ENCODE measurements at regions not wholly inside any gene's neighbourhood (a gene's known extent, or its start where the extent isn't known, plus 50 kb on each side); places are given as distances from the start of the nearest gene placed in this dataset.

DNA sequence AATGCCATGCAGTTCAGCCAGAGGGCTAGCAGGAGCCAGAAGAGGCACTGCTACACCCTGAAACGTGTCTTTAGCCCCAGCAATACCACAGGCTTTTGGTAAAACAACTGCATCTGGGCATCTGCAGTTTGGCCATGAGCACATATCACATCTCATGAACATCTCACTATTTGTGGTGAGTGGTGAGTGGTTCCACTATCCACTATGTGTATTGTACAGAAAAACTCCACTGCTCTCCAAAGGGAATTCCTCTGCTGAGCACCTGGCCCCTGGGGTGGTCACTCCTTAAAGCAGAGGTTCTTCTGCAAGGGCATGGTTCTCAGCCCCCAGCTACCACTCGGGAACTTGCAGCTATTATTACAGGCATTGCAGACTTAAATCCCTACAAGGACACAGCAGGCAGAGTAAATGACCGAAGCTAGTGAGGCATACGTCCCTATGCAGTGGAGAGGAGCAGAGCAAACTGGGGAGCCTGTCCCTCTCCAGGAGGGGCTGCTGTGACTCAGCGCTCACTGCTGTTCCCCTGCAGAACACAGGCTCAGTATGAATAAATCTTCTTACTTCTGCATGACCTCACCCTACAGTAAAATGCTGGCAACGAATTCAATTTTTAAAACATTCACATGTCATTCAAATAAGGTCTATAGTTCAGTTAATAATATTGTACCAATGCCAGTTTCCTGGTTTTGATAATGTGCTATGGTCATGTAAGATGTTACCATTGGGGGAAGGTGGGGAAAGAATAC lies 332.4 kb upstream of the ZNF507 start:
- DNase-seq: no peak

DNA sequence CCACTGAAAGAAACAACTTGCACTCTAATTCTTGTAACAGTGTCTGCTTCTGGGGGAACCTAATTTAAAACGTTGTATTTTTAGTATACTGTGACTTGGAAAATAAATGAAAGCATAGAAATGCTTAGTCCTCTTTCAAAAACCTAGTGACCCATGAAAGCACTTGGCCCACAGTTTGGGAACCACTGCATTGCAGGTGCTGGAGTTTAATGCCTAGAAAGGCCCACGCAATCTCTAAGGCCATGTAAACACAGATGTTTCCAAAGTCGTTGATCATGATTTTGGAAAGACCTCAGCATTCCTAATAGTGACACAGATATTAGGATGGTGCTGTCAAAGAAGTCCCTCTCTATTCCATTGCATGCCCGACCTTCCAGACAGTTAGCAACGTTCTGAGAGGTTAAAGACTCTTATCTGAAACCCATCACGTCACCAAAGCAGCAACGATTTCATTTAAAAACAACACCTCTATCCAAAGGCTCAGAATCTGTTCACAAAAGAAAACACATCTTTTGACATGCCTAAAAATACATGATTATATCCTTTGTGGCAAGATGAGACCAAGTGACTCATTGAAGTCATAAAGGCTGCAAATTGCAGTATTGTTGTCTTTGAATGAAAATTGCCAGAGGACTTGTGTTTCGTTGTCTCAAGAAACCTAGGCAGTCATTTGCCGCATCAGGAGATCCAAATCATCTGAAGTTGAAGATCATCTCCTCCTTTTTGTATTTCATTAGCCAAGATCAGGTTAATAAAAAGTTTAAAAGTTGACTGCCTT lies 328.0 kb upstream of the ZNF507 start:
- no peak for DNase-seq

DNA sequence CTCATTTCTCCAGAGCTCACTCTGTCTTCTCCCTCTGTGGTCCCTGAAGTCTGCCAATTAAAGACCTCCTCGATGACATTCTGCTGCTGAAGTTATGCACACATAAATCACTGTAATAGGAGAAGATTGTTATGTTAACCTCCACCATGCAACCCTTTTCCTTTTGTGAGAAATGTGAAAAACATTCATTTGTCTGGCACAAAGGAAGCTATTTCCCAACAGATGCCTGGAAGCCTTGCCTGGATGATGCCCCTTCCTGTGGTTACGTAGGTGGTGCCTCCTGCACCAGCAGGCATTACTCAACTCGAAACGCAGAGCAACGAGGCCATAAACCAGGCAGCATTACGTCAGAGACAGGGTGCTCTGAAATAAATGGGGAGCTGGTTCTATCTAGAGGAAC lies 327.4 kb upstream of the ZNF507 start:
- no peak for DNase-seq

DNA sequence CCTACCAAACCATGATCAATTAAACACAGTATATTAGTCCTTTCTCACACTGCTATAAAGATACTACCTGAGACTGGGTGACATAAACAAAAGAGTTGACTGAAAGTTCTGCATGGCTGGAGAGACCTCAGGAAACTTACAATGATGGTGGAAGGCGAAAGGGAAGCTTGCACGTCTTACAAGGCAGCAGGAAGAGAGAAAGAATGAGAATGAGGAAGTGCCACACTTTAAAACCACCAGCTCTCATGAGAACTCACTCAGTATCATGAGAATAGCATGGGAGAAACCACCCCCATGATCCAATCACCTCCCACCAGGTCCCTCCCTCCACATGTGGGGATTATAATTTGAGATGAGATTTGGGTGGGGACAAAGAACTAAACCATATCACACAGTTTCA lies 324.9 kb upstream of the ZNF507 start:
- DNase-seq: no peak

DNA sequence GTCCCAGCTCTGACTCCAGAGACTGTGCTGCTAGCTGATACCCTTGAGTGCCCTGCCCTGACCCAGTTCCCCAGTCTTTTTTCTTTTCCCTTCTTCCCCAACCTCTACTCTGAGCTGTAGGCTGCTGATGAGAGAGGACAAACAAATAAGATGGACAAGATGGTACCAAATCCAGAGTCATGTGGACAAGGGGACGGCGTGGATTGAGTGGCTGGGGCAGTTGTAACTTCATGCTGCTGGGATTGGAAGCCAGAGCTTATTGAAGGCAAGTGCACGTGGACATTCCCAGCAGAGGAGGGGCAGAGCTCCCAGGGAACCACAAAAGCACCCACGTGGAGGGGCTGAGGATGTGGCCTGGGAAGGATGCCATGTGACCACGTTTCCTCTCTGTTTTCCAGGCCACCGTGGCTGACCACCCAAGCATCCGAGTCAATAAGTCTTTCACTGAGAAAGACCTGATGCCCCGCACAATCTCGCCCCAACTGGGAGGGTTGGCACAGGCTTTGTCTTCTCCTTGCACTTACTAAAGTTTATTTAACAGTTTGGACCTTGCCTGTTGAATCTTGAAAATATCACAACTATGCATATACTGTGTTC lies 323.3 kb upstream of the ZNF507 start:
- no peak for DNase-seq

DNA sequence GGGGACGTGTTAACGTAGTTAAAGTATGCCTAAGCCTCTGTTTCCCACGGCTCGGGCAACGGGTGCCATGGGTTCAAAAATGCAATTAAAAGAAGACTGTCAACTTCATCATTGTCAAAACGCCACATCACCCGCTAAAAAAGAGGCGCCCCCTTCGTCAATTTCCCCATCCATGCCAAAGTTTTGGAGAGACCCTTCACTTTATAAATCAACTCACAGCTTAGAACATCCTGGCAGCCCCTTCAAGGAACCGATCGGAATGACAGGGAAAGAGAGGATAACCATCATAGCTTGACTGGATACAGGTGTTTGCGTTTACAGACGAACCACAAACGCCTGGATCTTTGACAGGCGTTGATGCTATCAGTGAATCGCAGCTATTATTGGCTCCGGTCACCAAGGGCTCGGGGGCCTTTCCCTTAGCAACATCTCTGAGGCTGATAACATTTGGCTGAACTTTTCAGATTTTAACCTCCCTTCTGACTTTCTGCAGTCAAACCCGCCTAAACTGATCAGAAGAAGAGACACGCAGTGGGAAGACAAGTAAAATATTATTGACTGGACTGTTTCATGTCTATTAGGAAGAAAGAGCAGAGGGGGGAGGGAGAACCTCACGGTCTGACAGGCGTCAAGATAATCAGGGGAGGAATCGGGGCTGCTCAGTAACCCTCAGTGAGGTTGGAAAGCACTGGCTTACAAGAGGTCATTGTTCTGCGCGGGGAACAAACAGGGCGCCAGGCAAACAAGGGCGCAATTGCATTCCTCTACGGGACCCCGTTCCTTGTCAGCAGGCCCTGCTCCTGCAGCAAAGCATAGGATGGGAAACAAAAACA lies 322.5 kb upstream of the ZNF507 start:
- DNase-seq: no peak

DNA sequence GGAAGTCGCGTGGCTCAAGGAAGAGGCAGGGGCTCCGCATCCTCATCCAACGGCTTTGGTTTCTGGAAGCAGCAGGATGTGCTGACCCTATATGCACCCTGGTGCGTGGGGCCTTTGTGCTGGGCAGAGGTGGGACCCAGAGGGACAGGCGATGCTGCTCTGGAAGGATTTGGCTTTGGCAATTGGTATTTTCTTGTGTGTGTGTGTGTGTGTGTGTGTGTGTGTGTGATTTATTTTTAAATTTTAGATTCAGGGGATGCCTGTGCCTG lies 321.9 kb upstream of the ZNF507 start:
- DNase-seq: no peak

DNA sequence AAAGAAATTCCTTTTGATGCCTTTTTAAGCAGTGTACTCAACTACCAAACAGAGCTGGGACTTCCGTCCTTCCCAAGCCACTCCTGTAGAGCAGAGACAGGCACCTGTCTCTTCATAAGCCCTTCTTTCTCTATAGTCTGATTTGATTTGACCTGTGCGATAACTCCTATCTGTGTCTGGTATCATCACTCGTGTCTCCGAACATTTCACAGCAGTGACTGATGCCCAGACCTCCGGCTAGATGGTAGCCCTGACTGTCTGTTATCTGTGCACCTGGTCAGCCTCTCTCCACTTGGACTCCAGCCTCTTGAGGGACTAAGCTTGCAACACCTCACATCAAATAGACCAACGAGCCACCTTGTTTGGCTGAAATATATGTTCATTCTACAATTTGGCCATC lies 316.2 kb upstream of the ZNF507 start:
- no peak for DNase-seq

DNA sequence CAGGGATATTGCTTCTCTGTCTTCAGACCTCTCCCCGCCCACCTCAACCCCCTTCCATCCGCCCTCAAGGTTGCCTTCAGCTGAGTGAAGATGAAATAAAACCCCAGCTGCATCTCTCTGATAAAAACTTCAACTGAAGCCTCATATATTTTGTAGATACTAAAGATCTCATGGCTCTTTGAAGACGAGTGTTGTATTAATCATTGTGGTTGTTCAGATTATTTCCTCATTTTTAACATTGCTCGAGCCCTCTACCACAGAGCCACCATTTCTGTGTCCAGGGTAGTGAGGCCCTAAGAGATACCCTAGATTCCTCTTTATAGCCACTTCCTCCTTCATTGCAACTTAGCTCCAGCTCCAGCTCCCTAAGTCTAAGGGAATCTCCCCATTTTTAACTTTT lies 312.8 kb upstream of the ZNF507 start:
- no peak for DNase-seq

DNA sequence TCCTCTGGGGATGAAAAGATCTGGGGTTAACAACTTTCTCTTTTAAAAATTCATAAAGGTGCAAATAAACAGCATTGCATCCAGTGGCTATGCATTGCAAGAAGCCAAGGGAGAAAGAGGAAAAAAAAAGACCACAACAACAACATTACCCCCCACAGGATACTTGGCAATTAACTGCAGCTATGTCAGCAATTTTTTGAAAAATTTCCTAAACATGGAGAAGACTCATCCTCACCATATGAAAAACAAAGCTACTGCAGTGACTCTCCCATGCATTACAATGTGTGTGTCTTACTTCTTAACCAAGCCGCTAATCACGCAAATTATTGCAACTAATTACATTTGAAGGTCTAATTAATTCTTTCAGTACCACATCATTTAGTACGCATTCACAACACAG lies 309.8 kb upstream of the ZNF507 start:
- DNase-seq: no peak

DNA sequence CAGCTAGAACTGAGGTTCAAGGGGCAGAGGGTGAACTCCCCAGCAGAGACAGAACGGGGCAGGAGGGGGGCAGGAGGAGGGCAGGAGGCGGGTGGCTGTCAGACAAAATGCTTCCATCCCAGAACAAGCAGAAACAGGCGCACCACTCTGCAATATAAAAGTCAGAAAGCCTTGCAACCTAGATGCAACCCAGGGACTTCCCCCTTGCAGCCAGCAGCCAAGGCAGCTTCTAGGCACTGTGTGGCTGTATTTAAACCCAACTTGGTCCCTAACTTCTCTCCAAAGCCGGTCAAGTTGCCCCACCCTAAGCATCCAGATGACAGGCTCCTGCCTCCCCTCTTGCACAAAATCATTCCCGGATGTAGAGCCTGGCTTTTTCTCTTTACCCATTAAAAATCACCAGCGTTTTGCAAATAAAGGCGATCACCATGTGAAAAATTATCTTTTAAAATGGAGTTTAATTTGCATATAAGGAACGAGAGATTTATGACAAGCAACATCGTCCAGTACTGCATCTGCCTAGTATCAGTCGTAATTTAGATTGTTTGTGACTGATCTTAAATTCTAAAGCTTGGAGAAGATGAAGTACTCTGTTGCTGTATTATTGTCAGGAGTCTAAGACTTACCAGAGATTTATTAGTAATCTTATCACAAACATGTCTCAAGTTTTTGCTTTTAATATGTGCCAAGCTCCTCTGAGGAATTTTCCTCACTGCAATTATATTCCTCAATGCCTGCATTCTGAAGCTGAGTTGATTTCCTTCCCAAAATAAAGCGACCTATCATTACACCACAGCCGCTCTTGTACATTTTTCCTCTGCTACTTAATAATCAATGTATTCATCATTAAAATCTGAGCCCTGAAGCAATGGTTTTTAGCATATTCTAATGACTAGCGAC lies 307.1 kb upstream of the ZNF507 start:
- DNase-seq: no peak

DNA sequence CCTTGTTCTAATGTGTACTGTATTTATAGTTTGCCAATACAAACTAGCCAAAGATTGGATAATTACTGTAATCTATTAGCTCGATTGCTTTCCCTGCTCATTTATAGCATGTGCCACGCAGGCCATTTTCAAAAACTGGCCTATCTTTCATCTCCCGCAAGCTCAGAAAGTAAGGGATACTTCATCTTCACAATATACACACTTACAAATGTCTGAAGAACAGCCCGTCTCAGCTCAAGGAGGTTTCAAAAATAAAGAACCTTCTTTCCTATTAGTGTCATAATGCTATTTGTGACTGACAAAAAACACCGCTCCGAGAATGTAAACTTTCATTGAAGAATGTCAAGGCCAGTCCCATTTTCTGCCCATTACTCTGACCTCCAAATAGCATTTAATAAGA lies 306.4 kb upstream of the ZNF507 start:
- DNase-seq: no peak

DNA sequence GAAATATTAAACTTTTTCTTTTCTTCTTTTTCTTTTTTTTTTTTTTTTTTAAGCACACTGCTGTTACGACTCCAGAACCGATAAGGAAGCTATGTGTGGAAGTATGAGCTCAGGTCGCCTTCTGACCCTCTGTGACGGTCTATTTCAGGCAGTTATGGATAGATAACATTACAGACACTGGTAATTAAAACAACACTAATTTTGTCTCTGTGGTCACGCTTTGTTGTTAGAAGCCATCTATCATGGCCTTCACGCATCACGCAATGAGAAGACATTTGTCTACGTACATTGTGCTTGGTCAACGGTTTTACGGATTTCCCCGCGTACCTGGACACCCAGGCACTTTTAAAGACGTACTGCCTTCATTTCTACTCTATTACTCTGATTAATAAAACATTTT lies 306.0 kb upstream of the ZNF507 start:
- no peak for DNase-seq

DNA sequence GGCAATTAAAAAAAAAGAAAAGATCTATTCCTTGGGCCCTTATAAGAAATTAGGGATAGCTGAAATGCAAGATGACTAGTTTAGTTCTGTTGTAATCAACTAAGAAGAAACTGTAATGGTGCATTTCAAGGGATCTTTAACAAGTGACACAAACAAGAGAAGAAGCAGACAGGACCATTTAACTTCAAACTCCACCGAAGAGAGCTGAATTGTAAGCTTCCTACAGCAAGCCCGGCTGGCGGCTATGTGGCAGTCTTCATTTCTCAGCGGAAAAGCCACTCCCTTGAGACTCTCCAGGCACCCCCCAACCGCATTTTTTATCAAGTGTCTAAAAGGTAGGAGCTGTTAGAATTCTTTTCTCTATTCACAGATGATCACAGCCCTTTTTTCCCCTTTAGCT lies 305.2 kb upstream of the ZNF507 start:
- no peak for DNase-seq

DNA sequence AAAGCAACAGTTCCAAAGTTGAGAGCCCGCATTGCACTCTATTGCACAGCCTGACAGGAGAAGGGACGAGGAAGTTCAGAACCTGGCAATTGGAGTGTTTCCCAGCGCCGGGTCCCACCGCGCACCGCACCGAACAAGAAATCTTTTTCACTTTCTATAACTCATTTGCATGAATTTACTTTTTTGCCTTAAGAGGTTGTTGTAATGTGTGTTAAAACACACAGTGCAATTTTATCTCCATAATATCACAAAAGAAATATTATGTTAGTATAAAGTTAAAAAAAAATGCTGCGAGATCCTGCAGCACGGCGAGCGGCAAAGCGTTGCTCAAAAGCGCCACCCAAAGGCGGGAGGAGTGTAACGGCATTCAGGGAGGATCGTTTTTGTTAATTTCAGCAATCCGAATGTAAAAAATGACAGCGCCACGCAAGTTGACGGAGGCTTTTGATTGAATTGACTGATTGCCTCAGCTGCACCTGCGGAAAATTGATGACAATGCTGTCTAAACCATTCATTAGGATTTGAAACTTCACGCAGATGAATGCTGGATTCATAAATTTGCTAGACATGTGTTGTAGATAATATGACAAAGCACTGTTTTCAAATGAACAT lies 303.6 kb upstream of the ZNF507 start:
- peak; percentile 50 for DNase-seq

DNA sequence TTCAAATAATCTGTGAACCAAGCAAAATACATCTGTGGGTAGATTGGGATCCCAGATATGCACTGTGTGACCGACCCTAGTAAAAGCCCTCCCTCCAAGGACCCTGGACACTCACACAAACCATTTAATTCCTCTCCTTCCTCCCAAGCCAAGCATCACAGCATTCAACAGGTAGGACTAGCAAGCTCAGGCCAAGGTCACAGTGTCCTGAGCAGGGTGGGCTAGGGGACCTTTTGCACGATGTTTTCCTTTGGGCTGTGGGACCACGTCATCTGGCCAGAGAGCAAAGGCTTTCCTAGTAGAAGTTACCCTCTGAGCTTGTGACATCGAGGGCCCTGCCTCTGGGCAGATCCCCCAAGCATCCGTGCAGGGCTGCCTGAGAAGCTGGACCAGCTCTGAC lies 297.6 kb upstream of the ZNF507 start:
- DNase-seq: no peak

DNA sequence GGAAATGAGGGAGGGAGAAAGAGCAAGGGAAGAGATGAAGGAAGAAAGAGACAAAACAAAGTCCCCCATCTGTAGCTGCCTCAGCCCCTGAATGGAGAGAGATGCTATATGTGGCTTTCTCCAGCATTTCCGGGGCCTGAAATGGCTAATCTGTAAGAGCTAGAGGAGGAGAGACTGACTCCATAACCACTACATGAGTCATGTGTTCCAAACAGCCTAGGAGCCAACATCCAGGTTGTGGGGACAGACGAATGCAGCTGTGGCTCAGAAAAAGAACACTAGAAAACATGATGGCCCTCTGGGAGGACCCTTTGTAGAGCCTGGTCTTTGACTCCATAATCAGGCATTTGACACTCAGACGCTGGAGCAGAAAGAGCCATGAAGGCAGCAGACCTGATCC lies 292.0 kb upstream of the ZNF507 start:
- DNase-seq: no peak

DNA sequence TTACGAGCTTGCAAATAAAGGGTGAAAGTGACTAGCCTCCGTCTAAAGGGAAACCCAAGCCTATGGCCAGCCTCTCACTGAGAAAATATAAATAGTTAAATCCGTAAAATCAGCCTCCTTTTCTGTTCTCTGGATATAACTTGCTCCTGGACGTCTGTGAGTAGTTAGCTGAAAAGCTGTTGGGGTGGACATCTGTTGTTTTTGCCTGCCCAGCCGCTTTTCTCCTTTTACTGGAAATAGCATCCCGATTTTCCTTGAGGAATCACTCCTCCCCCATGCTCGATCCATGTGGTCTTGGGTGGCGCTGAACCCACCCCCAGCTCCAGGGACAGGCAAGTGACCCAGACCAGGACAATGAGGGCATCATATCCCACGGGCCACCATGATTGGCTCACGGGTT lies 291.5 kb upstream of the ZNF507 start:
- DNase-seq: no peak

DNA sequence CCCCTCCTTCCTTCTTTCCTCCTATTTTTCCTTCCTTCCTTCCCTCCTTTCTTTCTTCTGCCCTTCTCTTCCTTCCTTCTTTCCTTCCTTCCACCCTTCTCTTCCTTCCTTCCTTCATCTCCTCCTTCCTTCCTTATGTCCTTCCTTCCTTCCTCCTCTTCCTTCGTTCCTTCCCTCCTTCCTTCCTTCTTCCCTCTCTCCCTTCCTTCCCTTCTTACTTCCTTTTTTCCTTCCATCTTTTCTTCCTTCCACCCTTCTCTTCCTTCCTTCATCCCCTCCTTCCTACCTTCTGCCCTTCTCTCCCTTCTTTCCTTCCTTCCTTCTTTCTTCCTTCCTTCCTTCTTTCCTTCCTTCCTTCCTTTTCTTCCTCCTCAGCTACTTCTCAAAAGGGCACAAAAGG lies 287.3 kb upstream of the ZNF507 start:
- no peak for DNase-seq

DNA sequence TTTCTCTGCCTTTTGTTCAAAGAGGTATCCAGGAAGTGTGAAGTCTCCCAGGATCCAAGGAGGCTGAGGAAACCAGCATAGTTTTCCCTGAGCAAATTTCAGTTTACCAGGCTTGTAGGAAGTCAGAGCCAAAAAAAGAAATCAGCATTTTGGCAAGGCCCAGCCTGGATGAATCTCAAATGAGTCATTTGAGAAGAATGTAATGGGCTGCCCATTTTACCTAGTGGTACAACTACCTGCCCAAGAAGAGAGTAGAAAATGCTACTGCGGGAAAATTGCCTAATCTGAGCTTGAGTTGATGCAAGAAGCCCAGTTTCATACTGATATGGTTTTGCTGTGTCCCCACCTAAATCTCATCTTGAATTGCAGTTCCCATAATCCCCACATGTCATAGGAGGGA lies 284.1 kb upstream of the ZNF507 start:
- no peak for DNase-seq

DNA sequence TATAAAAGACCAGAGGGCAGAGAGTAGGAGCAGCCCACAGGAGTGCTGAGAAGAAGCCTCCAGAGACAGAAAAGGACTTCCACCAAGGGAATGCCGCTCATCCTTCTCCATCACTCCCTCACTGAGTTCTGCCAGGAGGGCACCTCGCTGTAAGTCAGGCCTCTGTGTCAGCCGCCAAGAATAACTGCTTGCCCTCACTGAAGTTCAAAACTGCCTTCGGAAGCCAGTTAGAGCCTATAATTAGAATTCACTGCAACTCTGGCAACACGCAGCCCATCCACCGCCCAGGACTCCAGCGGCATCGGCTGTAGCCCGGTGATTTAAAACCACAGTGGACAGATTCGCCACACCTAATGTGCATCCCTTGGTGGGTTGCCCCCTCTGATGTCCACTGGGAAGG lies 281.8 kb upstream of the ZNF507 start:
- no peak for DNase-seq

DNA sequence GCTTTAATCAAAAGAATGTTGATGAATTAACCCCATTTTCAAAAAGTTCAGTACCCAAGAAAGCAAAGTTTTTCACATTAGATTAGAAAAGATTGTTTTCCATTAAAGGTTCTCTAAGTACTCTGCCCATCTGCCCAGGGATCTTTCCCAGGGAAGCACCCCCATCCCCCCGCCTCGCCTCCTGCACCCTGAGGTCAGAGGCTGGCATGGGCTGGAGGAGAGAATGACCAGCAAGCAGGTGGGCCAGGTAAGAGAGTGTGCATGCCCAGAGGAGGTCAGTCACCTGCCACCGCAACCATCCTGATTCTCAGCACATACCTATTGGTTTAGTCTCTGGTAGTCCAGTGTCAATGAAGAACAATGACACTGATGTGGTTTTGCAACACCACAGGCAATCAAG lies 279.4 kb upstream of the ZNF507 start:
- no peak for DNase-seq

Data from RPMI8226 (cell line).